Amniotic epithelial cell (primary cell): ENCODE measurements at regions not wholly inside any gene's neighbourhood (a gene's known extent, or its start where the extent isn't known, plus 50 kb on each side); places are given as distances from the start of the nearest gene placed in this dataset.
"Not testable (repeated sequence)": the region's sequence is repeated elsewhere in the genome, so short reads cannot be mapped to it uniquely, and the experiment has no call there.

Experiments used
- DNase-seq: peaks from one replicate; pipeline ENCODE4 v3.0.0-alpha.2; 2010; ENCODE audit warnings: low read depth

DNA sequence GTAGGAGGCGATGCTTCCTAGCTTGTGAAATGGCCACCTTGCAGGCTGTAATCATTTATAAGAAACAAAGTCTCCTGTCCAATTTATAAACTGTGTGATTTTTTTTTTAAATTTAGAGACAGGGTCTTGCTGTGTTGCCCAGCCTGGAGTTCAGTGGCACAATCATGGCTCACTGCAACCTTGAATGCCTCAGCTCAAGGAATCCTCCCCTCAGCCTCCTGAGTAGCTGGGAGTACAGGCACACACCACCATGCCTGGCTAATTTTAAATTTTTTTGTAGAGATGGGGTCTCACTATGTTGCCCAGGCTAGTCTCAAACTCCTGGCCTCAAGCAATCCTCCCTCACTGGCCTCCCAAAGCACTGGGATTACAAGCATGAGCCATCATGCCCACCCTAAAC is 150.1 kb downstream of the PTPRU start:
- not testable (repeated sequence) for DNase-seq

DNA sequence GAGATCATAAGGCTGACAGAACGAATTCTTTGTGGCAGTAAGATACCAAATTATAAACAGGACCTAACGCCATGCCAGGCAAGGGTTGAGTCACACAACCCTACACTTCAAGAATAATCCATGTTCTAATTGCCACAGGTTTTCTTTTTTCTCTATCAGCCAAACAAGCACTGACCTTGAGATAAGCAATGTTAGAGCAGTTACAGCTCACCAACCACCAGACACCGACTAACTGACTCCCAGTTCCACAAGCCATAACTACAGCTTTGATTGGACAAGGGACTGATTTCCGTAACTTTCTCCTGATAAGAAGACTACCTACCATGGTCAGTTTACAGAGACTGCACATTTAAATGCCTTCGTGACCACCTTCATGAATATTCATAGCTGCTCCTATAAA is 149.6 kb downstream of the PTPRU start:
- DNase-seq: peak; percentile 60

DNA sequence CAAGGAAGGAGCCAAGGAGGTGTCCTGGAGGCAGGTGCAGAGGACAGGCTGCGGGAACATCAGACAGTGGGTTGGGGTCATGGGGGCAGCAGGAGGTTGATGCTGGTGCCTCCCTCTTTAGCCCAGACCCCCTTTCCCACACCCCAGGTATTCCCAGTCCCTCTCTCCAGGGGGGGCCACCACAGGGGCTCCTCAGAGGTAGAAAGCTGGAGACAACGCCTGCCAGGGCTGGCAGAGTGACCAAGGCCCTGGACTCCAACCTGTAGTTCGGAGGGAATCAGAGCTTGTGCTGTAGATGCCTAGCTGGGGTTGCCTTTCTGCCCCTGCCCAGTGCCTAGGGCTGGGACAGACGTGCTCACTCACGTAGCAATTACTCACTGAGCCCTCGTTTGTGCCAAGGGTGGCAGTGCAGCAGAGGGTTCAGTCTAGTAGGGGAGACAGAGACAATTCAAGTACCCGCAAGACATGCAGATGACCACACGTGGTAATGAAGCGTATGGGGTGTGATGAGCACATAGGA is 148.2 kb downstream of the PTPRU start:
- DNase-seq: no peak

DNA sequence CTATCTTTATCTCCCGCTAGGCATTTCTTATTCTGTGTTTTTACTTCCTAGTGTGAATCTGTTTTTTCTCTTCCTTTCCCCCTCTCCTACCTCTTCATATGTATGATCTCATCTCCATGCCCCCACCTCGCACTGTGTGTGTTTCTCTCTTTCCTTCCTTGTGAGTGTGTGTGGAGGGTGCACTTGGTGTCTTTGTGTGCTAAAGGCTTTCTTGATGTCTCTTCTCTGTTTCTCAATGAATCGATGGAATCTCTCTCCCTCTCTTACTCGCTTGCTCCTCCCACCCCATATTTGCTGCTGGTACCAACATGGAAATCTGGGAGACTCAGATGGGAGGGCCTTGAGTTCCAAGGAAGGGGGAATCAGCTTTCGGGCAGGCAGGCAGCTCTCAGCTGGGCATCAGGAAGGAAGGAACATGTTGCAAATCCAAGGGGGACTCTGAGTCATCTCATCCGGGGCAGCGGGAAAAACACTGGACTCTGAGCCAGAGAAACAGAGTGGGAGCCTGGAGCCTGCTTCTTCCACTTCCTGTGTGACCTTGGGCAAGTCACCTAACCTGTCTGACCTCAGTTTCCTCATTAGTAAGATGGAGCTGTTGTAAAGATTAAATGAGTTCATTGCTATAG is 147.5 kb downstream of the PTPRU start:
- peak; percentile 15 for DNase-seq

DNA sequence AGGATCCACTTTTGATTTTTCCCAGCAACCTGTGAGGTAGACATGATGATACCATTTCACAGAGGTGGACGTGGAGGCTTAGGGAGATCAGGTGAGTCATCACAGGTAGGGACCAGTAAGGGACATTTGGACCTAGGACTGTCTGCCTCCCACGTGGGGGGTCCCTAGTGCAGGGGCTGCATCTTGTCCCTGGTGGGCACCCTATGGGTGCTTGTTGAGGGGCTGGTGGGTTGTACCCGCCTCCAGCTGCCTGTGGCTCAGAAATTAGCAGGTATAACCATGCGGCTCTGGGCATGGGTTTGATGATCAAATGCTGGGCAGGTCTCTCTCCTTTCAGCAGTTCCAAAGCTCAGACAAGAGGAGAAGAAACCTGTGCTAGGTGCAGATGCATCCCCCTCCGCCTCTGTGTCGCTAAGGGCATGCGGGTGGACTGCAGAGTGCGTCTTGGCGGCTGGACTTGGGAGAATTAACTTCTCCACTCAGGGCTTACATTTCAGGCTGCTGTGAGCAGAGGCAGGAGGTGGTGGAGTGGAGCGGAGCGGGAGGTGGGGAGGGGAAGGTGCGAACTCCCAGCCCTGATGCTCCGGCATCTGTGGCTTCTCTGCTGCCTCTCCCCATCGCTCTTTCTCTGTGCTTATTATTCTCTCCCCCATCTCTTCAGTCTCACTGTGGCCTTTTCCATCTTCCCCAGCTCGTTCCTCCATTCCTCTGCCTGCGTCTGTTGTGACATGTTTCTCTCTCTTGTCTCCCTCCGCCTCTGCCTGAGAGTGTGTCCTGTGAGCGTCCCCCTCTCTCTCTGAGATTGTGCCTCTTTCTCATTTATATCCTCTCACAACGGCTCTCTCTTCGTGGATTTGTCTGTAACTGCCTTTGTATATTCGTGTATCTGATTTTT is 146.8 kb downstream of the PTPRU start:
- no peak for DNase-seq

DNA sequence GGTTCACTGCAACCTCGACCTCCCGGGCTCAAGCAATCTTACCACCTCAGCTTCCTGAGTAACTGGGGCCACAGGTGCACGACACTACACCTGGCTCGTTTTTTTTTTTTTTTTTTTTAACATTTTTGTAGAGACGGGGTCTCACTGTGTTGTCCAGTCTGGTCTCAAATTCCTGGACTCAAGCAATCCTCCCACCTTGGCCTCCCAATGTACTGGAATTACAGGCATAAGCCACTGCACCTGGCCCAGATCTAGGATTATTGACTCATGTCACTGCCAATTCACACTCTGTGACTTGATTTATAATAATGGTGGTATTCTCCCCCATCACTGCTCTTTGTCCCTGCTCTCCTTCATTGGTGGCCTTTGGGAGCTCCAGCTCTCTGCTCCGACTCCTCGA is 145.1 kb downstream of the PTPRU start:
- DNase-seq: no peak

DNA sequence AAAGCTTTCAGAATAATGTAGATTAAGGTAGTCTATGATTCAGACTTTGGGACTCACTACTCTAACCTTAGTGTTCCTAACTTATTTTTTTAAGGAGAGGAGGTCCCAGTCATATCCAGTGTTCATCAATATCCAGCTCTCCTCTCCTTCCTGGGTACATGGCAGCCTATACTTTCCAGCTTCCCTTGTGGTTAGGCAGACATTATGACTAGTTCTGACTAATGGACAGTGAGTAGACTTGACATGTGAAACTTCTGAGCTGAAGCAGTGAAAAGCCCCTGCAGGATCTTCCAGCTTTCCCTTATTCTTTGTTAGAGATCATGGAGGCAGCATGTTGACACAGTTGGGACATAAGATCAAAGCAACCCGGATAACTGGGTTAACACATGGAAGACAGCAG is 144.2 kb downstream of the PTPRU start:
- peak; percentile 4 for DNase-seq

DNA sequence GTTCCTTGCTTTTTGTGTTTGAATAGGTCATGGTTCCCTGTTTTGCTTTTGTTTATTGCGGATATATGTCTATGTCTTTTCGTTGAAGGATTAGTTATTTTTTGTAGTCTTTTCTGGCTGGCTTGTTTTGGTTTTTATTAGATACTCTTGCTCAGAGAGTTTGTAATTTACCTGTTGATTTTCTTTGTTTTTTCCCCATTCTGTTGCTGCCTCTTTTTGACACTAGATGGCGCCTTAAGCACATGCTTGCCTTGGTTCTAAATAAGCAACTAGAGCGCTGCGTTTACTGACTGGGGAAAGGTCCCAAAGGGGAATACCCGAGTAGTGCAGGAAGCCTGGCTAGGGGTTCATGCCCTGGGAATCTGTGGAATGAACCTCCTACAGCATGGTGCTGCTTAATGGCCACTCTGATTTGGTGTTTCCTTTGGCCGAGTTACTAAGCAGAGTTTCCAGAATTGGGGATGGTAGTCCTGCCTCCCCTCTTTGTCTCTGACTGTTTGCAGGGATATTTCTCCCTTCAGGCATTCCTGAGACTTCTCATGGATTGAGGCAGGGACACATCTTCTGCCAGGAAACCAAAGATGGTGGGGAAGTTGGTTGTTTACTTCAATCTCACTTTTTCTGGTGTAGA is 143.2 kb downstream of the PTPRU start:
- peak; percentile 45 for DNase-seq
